ENCODE measurements at regions not wholly inside any gene's neighbourhood (a gene's known extent, or its start where the extent isn't known, plus 50 kb on each side); places are given as distances from the start of the nearest gene placed in this dataset.

GRCh38 chr10:36424502-36424901, 700.9 kb upstream of the ANKRD30A start:
- Histone ChIP-seq H3K4me3 (ENCODE audit: low read length) (no peak overlapping the region), H2AFZ (ENCODE audit: low read length) (no peak overlapping the region), H3F3A (ENCODE audit: insufficient read depth, low read length) (no peaks in the 10 kb centered on the region), H3K79me2 (ENCODE audit: low read length) (no peaks in the 10 kb centered on the region), H3K4me2 (ENCODE audit: low read depth, low read length) (no peak overlapping the region), H3K9me3 (replicated peaks; ENCODE audit: insufficient read depth, low read length) (no peaks in the 10 kb centered on the region), H3K36me3 (replicated peaks; ENCODE audit: insufficient read depth, low read length) (no peaks in the 10 kb centered on the region), H3K27ac (ENCODE audit: low read length) (no peak overlapping the region), H4K20me1 (ENCODE audit: insufficient read depth, low read length) (no peaks in the 10 kb centered on the region), H3K27me3 (replicated peaks; ENCODE audit: insufficient read depth, low read length) (no peaks in the 10 kb centered on the region), H3K4me1 (ENCODE audit: low read length) (no peaks in the 10 kb centered on the region), H3K9me2 (replicated peaks; ENCODE audit: insufficient read depth, low read length) (no peaks in the 10 kb centered on the region), H3K9ac (ENCODE audit: low read length) (no peak overlapping the region)
- no peak for DNase-seq
- TF ChIP-seq, protein P1, sequence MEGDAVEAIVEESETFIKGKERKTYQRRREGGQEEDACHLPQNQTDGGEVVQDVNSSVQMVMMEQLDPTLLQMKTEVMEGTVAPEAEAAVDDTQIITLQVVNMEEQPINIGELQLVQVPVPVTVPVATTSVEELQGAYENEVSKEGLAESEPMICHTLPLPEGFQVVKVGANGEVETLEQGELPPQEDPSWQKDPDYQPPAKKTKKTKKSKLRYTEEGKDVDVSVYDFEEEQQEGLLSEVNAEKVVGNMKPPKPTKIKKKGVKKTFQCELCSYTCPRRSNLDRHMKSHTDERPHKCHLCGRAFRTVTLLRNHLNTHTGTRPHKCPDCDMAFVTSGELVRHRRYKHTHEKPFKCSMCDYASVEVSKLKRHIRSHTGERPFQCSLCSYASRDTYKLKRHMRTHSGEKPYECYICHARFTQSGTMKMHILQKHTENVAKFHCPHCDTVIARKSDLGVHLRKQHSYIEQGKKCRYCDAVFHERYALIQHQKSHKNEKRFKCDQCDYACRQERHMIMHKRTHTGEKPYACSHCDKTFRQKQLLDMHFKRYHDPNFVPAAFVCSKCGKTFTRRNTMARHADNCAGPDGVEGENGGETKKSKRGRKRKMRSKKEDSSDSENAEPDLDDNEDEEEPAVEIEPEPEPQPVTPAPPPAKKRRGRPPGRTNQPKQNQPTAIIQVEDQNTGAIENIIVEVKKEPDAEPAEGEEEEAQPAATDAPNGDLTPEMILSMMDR (IDR thresholded peaks at IDR 0.05; ENCODE audit: low read length) = no peak
- TF ChIP-seq EZH2phosphoT487 (IDR thresholded peaks at IDR 0.05; ENCODE audit: low read length) = no peak
- TF ChIP-seq EZH2 (optimal IDR thresholded peaks at IDR 0.05; ENCODE audit: low read depth, low read length) = no peak

DNA sequence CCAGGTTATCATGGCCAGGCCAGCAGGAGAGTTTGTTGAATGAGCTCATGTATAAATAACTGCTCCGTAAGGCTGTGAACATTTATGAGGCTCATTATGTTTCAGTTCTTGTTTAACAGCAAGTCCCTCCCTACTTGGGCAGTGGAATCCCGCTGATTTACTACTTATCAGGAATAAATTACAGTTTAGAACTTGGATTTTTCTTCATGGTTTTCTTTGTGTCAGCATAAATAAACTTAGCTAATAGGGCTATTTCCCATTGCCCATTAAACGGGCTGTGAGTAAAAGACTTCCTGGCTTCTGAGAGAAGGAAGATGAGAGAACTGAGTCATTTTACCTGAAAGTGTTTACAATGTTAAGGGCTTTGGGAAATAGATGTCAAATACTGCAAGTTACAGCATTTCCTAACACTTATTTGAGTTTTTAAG, 701.6 kb upstream of the ANKRD30A start:
- Histone ChIP-seq H3K36me3 (replicated peaks; ENCODE audit: insufficient read depth, low read length) (no peaks in the 10 kb centered on the region), H3K79me2 (ENCODE audit: low read length) (no peaks in the 10 kb centered on the region), H3K4me2 (ENCODE audit: low read depth, low read length) (no peak overlapping the region), H4K20me1 (ENCODE audit: insufficient read depth, low read length) (no peaks in the 10 kb centered on the region), H2AFZ (ENCODE audit: low read length) (no peak overlapping the region), H3K27me3 (replicated peaks; ENCODE audit: insufficient read depth, low read length) (no peaks in the 10 kb centered on the region), H3F3A (ENCODE audit: insufficient read depth, low read length) (no peaks in the 10 kb centered on the region), H3K4me1 (ENCODE audit: low read length) (no peaks in the 10 kb centered on the region), H3K27ac (ENCODE audit: low read length) (no peak overlapping the region), H3K9ac (ENCODE audit: low read length) (no peak overlapping the region), H3K9me3 (replicated peaks; ENCODE audit: insufficient read depth, low read length) (no peaks in the 10 kb centered on the region), H3K4me3 (ENCODE audit: low read length) (no peak overlapping the region), H3K9me2 (replicated peaks; ENCODE audit: insufficient read depth, low read length) (no peaks in the 10 kb centered on the region)
- DNase-seq = no peak
- TF ChIP-seq EZH2phosphoT487 (IDR thresholded peaks at IDR 0.05; ENCODE audit: low read length) (no peak), EZH2 (optimal IDR thresholded peaks at IDR 0.05; ENCODE audit: low read depth, low read length) (no peak)
- TF ChIP-seq, protein P1 (IDR thresholded peaks at IDR 0.05; ENCODE audit: low read length) = no peak

- H3K36me3 ChIP-seq (replicated peaks; ENCODE audit: insufficient read depth, low read length) = no peaks in the 10 kb centered on the region
- H3K79me2 ChIP-seq (ENCODE audit: low read length) = no peaks in the 10 kb centered on the region
- H3K9me3 ChIP-seq (replicated peaks; ENCODE audit: insufficient read depth, low read length) = no peaks in the 10 kb centered on the region
- H3K9me2 ChIP-seq (replicated peaks; ENCODE audit: insufficient read depth, low read length) = no peaks in the 10 kb centered on the region
- no peaks in the 10 kb centered on the region for H3K4me1 ChIP-seq (ENCODE audit: low read length)
- no peaks in the 10 kb centered on the region for H4K20me1 ChIP-seq (ENCODE audit: insufficient read depth, low read length)
- no peak for TF ChIP-seq EZH2phosphoT487 (IDR thresholded peaks at IDR 0.05; ENCODE audit: low read length)
- TF ChIP-seq EZH2 (optimal IDR thresholded peaks at IDR 0.05; ENCODE audit: low read depth, low read length) = no peak
- TF ChIP-seq, protein P1 (IDR thresholded peaks at IDR 0.05; ENCODE audit: low read length) = no peak
- H3K27ac ChIP-seq (ENCODE audit: low read length) = no peak overlapping the region
- H3K9ac ChIP-seq (ENCODE audit: low read length) = no peak overlapping the region
- no peak overlapping the region for H3K4me2 ChIP-seq (ENCODE audit: low read depth, low read length)
- no peak overlapping the region for H3K4me3 ChIP-seq (ENCODE audit: low read length)
- H3K27me3 ChIP-seq (replicated peaks; ENCODE audit: insufficient read depth, low read length) = no peaks in the 10 kb centered on the region
- no peak overlapping the region for H2AFZ ChIP-seq (ENCODE audit: low read length)
- no peaks in the 10 kb centered on the region for H3F3A ChIP-seq (ENCODE audit: insufficient read depth, low read length)
- no peak for DNase-seq
These were observed 703.4 kb upstream of the ANKRD30A start for GRCh38 chr10:36421992-36422391.

All from MM.1S (cell line).